ENCODE measurements at regions not wholly inside any gene's neighbourhood (a gene's known extent, or its start where the extent isn't known, plus 50 kb on each side); places are given as distances from the start of the nearest gene placed in this dataset.

- no peak for TF ChIP-seq SIX5 (IDR thresholded peaks at IDR 0.05; ENCODE audit: low read depth, low read length)
- TF ChIP-seq EZH2 (IDR thresholded peaks at IDR 0.05; ENCODE audit: low read depth, low read length, severe bottlenecking), result no peak
- TF ChIP-seq POU5F1 (IDR thresholded peaks at IDR 0.05; ENCODE audit: low read depth, low read length), result no peak
- no peak for TF ChIP-seq HDAC6 (IDR thresholded peaks at IDR 0.05; ENCODE audit: low read depth, low read length)
- no peak for TF ChIP-seq HDAC2 (IDR thresholded peaks at IDR 0.05; ENCODE audit: borderline replicate concordance in 1 of 2, low read depth in 2 of 2, low read length in 2 of 2)
These were observed 227.1 kb downstream of the ANKRD60 start (continued) for GRCh38 chr20:58001381-58001780.

Data from H1 (cell line).